BJ (cell line): ENCODE measurements at regions not wholly inside any gene's neighbourhood (a gene's known extent, or its start where the extent isn't known, plus 50 kb on each side); places are given as distances from the start of the nearest gene placed in this dataset.

Source experiments
- CTCF ChIA-PET: fragments of 350-600 bp; formaldehyde crosslinking; extraction: SDS; loops from one replicate; lab custom pipeline; 2021; ENCODE audit warnings: antibody characterized with exemption, inconsistent platforms; lab: Yijun Ruan, JAX
- POLR2A ChIA-PET: fragments of 300-600 bp; sonication (Branson Sonifier 250); formaldehyde crosslinking; extraction: SDS; loops from one replicate; lab custom pipeline; 2021; ENCODE audit warnings: antibody characterized with exemption; lab: Charles Lee
- DNase-seq: peaks from one replicate; pipeline ENCODE4 v3.0.0-alpha.2; 2011; ENCODE audit warnings: low read depth
- H3K27me3 ChIP-seq: 2 replicates; pipeline ENCODE4 v1.6.0; 2011; ENCODE audit warnings: low read length; ENCODE audit not compliant: control insufficient read depth, insufficient read depth
- H3K36me3 ChIP-seq: 2 replicates; pipeline ENCODE4 v1.5.1; 2011; ENCODE audit warnings: low read length; ENCODE audit not compliant: control insufficient read depth, insufficient read depth
- H3K4me3 ChIP-seq: 2 replicates; pipeline ENCODE4 v1.5.1; 2011; ENCODE audit warnings: low read depth, mild to moderate bottlenecking, control low read depth, low read length
- CTCF ChIP-seq: IDR thresholded peaks from 2 replicates; pipeline ENCODE4 v1.5.1; 2011; ENCODE audit warnings: low read depth, mild to moderate bottlenecking, control low read depth, inconsistent platforms, low read length, moderate library complexity; ENCODE audit not compliant: insufficient read depth

- ChIA-PET POLR2A (no interaction called here), CTCF (no interaction called here)
- Histone ChIP-seq H3K27me3 (no peaks in the 10 kb centered on the region), H3K36me3 (no peaks in the 10 kb centered on the region), H3K4me3 (no peak overlapping the region)
- no peak for TF ChIP-seq CTCF
- no peak for DNase-seq
Measured at GRCh38 chr3:135325726-135326235, 530.7 kb downstream of the EPHB1 start.

- Histone ChIP-seq H3K4me3 (no peak overlapping the region), H3K27me3 (no peaks in the 10 kb centered on the region), H3K36me3 (no peaks in the 10 kb centered on the region)
- ChIA-PET POLR2A (no interaction called here), CTCF (no interaction called here)
- no peak for TF ChIP-seq CTCF
- no peak for DNase-seq
Measured at GRCh38 chr3:135326851-135327250, 531.8 kb downstream of the EPHB1 start.

- Histone ChIP-seq H3K27me3 (no peaks in the 10 kb centered on the region), H3K36me3 (no peaks in the 10 kb centered on the region), H3K4me3 (no peak overlapping the region)
- POLR2A ChIA-PET, result no interaction called here
- CTCF ChIA-PET, result no interaction called here
- no peak for TF ChIP-seq CTCF
- DNase-seq, result no peak
Measured at GRCh38 chr3:135328036-135328435, 533.0 kb downstream of the EPHB1 start.

GRCh38 chr3:135329479-135329878, 534.4 kb downstream of the EPHB1 start:
- DNase-seq, result no peak
- H3K36me3 ChIP-seq, result no peaks in the 10 kb centered on the region
- ChIA-PET CTCF (no interaction called here), POLR2A (no interaction called here)
- no peaks in the 10 kb centered on the region for H3K27me3 ChIP-seq
- no peak for TF ChIP-seq CTCF
- no peak overlapping the region for H3K4me3 ChIP-seq

- POLR2A ChIA-PET, result no interaction called here
- no peak for TF ChIP-seq CTCF
Measured at GRCh38 chr3:135337192-135337591, 542.1 kb downstream of the EPHB1 start.

More at GRCh38 chr3:135337192-135337591, 542.1 kb downstream of the EPHB1 start:
- CTCF ChIA-PET, result no interaction called here
- Histone ChIP-seq H3K36me3 (no peaks in the 10 kb centered on the region), H3K4me3 (no peak overlapping the region), H3K27me3 (no peaks in the 10 kb centered on the region)
- DNase-seq, result no peak
